ENCODE measurements at regions not wholly inside any gene's neighbourhood (a gene's known extent, or its start where the extent isn't known, plus 50 kb on each side); places are given as distances from the start of the nearest gene placed in this dataset.

DNA sequence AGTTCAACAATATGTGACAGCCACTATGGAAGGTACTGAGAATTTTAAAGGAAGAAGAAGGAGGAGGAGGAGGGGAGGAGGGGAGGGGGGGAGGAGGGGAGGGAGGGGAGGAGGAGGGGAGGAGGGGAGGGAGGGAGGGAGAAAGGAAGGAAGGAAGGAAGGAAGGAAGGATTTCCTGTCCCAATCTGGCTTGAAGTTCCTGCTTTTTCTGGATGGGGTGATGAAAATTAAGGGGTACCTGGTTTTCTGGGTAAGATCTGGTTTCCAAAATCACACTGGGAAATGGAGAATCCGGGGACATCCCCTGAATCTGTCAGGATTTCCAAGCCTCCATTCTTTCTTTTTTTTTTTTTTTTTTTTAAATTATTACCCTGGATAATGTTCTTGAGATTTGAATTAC, 271.8 kb downstream of the MTX2 start:
- TF ChIP-seq, protein P1, sequence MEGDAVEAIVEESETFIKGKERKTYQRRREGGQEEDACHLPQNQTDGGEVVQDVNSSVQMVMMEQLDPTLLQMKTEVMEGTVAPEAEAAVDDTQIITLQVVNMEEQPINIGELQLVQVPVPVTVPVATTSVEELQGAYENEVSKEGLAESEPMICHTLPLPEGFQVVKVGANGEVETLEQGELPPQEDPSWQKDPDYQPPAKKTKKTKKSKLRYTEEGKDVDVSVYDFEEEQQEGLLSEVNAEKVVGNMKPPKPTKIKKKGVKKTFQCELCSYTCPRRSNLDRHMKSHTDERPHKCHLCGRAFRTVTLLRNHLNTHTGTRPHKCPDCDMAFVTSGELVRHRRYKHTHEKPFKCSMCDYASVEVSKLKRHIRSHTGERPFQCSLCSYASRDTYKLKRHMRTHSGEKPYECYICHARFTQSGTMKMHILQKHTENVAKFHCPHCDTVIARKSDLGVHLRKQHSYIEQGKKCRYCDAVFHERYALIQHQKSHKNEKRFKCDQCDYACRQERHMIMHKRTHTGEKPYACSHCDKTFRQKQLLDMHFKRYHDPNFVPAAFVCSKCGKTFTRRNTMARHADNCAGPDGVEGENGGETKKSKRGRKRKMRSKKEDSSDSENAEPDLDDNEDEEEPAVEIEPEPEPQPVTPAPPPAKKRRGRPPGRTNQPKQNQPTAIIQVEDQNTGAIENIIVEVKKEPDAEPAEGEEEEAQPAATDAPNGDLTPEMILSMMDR (conservative IDR thresholded peaks at IDR 0.05; ENCODE audit: low read length): no peak
- no peak for TF ChIP-seq EZH2phosphoT487 (IDR thresholded peaks at IDR 0.05; ENCODE audit: borderline replicate concordance, low read depth, low read length)
